NCI-H146 (cell line): ENCODE measurements at regions not wholly inside any gene's neighbourhood (a gene's known extent, or its start where the extent isn't known, plus 50 kb on each side); places are given as distances from the start of the nearest gene placed in this dataset.
A peak's percentile ranks its signal among the peaks of the same experiment; 100 is the strongest.

Experiments
- DNase-seq: peaks from one replicate; lab custom pipeline; 2025; lab: John Stamatoyannopoulos, UW

DNA sequence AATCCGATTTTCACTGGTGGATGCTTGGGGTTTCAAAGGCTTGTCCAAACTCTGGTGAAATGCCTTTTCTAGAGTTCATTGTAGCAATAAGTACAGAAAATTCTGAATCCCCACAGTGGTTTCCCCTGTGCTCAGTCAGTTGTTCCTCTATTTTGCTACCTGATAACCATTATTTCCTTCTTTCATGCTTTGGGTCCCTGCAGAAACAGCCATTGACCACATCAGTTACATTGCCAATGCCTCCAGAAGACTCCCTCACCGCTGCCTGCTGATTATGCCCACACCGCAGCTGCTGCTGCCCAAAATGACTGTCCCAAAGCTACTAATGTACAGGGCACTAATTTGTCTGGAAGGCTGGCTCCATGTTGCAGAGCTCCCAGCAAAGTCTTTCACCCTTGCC, 517.3 kb downstream of the KLF12 start:
- DNase-seq: no peak

DNA sequence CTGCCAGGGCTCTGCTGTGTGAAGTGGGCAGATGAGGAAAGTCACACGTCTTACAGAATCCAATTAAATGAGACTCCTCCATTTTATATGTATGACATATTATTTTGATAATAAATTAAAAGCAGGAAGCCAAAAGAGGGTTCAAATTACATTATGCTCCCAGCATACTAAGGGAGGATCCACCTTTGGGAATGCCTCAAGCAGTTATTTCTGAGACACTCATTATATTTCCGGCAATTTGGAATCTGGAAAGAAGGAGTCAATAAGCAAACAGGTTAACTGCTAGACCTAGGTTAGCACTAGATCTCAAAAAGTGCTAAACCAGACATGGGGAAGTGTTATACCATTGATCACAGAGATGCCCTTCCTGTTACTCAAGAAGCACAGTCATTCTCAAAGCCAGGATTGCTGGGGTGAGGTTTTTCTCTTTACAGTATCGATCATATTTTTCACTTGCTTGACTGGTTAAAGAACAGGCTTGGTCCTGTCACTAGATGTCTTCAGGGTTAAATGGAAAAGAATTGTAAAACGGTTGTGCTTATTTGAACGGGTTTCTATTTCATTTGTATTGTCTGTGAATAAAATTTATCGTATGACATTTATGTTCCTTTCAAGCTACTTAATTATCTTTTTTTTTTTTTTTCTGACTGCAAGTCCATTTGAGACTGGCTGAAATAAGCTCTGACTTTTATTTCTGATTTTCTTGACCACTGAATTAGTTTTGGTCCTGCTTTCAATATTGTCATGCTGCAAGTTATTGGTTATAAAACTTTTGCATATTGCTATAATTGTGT, 523.2 kb downstream of the KLF12 start:
- DNase-seq: peak; percentile 22

DNA sequence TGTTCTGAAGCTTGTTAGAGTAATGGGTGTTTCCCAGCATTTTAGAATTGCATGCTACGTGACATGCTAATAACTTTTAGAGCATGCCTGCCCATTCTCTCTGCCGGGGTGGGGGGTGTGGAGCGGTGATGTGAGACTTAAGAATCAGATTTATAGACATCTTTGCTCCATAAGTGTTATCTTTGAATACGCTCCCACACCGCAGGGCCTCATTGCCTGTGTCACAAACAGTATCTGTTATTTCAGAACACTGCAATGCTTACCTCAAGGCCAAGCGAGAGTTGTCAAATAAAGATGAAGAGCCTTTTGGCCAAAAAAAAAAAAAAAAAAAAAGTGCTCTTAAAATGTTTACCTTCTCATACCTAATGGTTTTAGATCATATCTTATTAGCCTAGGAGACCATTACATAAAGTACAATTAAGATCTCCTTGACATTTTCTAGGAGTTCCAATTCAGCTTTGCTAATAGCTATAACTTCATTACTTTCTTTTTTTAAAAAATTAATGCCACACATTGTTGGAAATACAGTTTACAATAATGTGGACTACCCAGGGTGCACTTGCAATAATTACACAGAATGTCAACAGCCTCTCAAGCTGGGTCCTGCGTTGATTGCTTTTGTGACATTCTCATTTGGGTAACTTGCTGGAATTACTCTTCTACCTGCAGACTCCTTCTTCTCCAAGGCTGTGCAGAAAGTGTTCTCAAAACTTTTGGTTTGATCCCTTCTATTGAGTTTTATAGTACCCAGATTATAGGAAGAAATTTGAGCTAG, 525.3 kb downstream of the KLF12 start:
- DNase-seq: peak; percentile 70

DNA sequence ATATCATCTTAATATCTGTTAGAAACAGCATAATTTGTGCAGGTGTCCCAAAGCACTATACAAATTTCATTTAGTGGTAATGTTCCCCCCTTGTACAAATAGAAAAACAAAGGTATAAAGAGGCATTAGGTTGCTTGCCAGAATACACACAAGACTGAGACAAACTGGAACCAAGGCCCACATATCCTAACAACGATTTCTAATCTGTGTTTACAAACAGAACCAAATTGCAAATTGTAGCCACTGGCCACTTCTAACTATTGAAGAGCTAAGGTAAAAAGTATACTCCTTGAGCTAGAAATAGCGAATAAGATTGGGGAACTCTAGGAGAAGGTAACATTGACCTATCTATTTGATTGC, 526.1 kb downstream of the KLF12 start:
- peak; percentile 80 for DNase-seq

DNA sequence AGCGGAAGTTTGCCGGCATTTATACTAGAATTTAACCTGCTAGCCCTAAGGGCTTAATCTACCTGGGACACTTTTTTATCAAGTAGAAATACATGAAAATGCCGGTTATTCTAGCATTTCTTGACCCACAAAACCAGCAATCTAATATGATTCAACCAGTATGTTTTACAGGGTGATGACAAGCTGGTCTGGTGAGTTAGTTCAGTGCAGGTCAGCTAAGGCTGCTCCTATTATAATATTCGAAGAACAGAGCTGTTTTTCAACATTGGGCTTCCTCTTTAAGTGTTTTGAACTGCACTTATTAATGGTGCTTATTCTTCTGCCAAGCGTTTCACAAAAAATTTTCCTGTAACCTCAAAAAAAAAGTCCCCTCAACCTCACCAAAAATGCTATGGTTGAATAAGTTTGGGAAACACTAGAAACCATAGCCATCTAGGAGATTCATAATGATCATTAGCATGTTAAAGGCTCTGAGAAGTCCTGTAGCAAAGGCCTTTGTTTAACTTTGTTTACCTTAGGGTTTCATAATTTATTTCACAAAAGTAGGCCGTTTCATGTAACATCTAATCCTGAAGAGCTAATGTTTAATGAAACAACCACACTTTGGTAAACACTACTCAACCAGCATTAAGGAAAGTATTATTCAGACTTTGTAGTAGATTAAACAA, 526.6 kb downstream of the KLF12 start:
- no peak for DNase-seq

DNA sequence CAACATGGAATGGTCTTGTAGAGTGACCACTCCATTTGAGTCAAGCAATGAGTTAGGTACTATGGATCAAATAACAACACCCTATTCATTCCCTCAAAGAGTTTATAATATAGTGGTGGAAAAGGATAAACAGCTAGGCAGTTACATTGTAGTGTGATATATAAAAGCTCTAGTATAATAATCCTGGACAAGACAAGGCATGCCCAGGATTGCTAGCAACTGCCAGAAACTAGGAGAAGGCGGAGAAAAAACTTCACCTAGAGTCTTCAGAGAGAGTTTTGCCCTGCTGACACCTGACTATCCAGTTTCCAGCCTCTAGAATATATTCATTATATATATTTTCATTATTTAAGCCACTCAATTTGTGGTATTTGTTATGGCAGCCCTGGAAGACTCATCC, 530.6 kb downstream of the KLF12 start:
- DNase-seq: no peak

DNA sequence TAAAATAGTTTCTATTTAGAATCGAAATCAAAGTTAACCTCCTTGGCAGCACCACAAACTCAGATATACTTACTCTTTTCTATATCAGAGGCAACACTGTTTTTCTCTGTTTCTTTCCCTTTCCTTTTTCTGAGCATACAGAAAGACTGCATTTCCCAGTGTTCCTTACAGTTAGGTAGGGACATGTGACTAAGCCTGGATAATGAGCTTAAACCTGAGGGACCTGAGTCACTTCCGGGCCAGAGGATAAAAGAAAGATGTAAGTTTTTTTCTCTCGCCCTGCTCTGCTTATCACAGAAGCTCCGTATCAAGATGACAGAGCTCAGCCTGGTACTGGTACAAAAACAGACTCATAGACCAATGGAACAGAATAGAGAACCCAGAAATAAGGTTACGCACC, 531.9 kb downstream of the KLF12 start:
- no peak for DNase-seq

DNA sequence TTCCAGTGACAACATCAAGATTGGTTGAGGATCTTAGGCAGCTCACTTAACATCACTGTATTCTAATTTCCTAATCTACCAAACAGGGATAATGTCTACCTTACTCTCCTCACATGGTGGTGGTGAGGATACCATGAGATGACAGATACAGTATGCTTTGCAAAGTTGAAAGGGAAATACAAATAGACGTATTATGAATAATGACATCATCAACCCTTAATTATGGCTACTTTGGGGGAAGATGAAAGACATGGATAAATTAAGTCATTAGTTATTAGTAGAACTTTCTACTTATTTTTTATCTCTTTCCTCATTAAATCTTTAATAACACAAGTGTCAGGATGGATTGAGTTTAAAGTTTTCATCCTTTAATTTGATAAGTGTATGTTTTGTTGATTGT, 532.5 kb downstream of the KLF12 start:
- DNase-seq: no peak

DNA sequence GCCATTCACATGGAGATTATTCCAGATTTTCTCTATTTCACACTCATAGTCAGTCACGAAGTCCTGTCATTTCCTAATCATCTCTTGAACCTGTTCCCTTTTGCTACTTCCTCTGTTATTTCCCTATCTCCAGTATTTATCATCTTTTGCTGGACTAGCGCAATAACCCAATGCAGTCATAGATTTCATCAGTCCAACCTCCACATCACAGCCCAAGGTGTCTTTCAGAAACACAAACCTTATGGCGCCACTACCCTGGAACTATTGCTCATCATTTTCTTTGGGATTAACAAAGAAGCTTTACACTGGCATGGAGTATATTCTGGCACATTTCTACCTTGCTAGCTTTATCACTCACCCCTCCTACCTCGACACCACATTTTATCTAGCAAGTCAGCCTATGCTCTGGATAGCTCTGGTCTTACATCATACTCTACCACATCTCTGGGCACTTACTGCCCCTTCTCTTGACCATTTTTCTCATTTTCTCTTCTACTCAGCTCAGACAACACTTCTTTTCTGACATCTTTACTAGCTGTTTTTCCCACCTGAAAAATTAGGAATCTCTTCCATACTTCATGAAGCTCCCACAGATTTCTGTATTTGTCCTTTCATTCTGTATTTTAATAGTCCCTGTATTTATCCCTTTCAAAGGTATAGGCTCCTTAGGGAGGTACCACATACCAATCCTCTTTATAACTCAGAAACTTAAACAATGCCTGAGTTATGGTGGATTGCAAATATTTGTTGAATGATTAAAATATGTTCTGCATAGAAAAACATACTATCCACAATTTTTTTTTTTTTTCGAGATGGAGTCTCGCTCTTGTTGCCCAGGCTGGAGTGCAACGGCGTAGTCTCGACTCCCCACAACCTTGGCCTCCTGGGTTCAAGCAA, 534.7 kb downstream of the KLF12 start:
- no peak for DNase-seq

DNA sequence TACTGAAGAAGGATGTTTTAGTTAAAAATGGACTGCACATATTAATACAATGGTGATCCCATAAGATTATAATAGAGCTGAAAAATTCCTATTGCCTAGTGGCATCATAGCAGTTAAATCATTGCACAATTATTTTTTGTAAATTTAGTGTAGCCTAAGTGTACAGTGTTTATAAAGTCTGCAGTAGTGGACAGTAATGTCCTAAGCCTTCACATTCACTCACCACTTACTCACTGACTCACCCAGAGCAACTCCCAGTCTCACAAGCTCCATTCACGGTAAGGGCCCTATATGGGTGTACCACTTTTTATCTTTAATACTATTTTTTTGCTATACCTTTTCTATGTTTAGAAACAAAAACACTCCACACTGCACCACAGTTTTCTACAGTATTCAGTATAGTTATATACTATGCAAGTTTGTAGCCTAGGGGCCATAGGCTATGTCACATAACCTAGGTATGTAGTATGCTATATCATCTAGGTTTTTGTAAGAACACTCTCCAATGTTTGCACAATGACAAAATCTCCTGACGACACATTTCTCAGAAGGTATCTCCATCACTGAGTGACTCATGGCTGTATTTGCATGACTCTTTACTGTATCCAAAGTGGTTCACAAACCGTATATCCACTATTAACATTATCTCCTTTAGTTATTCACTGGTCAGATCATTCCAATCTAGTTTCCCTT, 536.0 kb downstream of the KLF12 start:
- no peak for DNase-seq

DNA sequence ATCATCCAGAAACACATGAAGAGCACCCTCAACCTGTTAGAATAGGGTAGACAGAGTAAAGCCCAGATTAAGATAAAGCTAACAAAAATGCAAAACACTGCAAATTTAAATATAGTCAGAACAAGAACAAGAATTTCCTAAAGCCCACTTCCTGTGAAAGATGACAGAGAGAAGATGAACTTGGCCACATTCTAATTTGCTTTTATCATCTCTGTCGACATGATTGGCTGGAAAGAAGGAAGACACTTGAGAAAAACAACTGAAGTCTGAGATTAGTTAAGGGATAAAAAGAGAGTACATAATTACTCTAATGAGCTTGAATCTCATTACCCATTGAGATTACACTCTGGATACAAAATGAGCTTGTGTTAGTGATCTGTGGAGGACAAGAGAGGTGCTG, 537.6 kb downstream of the KLF5 start:
- DNase-seq: no peak

DNA sequence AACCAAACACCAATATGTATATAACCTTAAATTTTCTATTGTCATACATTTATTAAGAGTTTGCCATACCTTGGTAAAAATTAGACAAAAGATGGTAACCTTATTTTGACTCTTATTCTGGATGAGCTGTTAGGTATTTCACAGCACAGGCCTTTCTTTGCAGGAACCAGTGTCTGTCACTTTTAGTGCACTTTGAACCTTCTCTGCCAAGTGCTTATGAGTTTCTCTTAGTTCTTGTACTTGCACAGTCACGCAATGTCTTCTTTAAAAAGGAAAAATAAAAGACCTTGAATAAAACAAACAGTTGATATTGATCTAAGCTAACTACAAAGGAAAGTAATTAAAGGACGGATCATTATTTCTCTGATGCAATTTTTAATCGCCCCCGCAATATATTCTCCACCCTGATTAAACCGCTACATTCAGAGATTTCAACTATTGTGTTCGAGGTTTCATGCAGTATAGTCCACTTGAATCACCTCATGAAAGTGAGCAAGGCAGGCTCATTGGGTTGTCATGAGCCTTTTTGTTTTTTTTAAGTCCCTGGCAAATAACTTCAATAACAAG, 534.5 kb downstream of the KLF5 start:
- DNase-seq: peak; percentile 9

DNA sequence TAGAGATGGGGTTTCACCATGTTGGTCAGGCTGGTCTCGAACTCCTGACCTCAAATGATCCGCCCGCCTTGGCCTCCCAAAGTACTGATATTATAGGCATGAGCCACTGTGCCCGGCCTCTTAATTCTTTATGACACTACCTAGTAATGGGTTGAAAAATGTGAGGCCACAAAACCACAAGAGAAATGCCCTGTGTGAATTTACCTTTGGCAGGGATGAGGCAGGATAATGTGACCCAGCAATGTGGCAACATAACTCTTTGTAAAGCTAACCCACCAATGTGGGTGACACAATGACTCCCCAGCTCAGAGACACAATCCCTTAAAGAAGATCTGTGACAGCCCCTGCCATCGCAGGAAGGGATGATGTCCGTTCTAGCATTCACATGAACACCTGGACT, 533.1 kb downstream of the KLF5 start:
- DNase-seq: no peak

DNA sequence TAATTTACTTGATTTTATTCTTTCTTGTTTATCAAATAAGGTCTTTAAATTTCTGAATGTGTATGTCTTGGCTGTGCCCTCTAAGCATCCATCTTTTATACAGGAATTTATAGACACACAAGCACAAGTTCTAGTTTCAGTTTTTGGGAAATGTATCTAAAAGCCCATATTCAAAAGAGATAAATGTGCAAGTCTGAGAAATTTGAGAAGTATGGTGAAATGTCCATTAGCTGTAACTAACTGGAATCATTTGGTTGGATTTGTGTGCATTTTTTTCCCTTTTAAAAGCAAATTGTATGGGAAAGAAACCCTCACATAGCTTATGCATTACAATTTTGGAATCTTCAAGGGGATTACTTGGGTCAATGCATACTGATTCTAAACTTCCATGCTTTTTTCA, 532.0 kb downstream of the KLF5 start:
- no peak for DNase-seq

DNA sequence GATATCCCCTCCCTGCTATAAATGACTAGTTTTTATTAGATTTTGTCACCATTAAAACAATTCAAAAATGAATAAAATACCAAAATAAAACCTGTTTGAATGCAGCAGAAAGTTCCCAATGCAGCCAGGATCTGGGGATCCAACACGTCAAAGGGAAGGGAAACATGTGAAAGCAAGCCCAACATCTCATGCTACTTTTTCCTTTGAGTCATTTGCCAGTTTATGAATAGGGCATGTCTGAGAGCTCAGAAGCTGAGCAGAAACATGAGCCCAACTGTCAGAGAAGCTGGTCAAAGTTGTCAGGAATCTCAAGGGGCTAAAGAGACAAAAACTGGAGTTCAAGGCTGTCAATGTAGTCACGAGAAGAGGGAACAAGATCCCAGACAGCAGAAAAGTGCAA, 526.4 kb downstream of the KLF5 start:
- no peak for DNase-seq

DNA sequence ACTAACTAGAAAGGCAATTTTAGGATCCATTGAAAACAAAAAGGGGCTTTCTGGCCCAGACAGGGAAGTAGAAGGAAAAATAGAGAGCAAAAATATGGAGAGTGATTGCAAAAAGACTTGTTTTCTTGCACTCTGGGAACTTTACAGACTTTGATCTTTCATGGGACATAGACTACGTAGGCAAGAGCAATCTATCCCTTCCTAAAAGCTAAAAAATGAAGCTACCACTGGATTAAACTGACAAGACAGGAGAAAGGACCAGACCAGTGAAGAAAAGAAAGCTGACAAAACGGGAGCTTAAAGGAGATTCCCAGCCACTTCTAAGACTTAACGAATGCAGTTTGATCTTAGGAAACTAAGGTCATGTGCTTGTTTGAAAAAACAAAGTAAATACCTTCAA, 524.5 kb downstream of the KLF5 start:
- no peak for DNase-seq

DNA sequence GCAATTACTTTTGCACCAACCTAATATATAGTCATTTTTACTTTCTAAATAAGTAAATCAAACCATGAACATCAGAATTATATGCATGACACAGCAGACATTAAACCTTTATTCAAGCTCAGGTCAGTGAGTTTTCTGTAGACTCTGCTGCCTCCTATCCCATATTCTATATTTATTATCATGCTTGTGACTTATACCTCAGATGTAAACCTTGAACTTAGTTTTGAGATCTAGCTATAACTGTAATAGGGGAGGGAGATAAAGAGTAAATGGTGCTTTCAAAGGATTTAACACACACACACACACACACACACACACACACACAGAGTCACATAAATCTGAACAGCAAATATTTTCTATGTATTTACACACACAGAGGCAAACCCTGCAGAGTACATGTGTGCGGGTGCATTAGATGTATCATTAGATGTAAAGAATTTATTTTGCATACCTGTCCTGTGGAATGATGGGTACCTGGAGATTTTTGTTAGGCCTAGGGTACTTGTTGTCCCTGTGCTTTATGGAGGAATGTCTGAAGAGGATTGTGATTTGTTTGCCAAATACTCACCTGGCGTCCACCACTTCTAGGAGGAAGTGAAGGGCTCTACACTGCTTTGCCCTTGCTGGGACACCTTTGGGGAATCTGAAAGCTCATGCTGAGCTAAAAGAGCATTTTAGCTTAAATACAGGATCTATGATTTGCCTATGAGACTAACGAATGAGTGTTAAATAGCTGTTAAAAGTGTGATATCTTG, 521.9 kb downstream of the KLF5 start:
- no peak for DNase-seq

DNA sequence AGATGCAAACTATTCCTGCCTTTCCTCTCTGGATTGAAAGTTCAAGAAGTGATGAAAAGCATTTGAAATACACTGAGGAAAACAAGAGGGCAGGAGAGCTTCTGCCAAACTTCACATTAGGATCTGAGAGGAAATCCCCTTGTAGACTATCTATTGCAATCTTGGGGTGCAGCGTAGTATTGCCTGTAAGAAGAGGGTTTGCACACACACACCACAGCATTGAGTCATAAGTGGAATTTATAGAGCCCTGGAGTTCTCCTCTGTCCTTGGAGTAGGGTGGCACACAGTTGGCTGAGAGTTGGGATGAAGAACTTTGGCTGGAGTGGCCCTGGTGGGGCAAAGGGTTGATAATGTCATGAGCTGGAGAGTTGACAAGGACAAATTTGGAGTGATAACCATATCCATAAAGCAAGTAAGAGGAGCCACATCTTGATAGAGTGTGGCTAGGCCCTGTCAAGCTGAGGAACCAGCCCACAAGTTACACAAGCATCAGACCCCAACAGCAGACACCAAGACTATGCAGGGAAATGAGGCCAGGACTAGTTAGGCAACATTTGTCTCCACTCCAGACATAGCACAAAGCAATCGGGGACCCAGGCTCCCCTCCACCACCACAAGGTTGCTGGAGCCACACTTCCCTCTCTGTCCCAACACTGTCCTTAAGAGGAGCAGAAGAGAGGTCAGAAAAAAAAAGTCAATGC, 520.9 kb downstream of the KLF5 start:
- no peak for DNase-seq

DNA sequence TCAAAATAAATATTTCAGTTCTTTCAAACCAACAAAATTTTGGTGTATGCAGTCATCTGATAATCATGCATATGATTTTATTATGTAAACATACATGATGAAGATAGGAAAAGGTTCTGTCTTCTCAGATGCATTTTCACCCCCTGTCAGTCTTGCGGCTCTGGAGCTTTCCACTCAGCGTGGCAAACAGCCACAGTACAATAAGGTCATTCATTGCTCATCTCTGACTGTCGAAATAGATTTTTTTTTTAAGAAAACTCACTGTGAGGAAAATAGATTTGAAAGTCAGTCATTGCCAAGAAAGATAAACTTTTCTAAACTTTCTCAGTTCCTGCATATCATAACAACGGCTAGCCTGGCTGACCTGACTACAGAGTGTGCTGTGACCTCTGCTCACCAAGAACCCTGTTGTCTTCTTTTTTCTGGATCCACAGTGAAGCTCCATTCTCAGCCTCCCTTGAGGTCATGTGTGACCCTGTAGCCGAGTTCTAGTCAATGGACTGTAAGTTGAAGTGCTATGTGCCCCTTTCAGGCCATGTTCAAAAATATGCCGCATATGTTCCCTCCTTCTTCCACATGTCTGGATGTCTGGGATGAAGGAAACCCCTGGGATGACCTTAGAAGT, 519.6 kb downstream of the KLF5 start:
- DNase-seq: no peak
